HUES6 (cell line): ENCODE measurements at regions not wholly inside any gene's neighbourhood (a gene's known extent, or its start where the extent isn't known, plus 50 kb on each side); places are given as distances from the start of the nearest gene placed in this dataset.
"Not testable (repeated sequence)": the region's sequence is repeated elsewhere in the genome, so short reads cannot be mapped to it uniquely, and the experiment has no call there.

Source experiments
- H3K27ac ChIP-seq: 2 replicates; pipeline ENCODE4 v1.7.0; 2013; ENCODE audit warnings: low read depth, mild to moderate bottlenecking, low read length, inconsistent platforms
- H3K27me3 ChIP-seq: 2 replicates; pipeline ENCODE4 v1.6.1; 2013; ENCODE audit warnings: low read length; ENCODE audit not compliant: control insufficient read depth, insufficient read depth
- H3K36me3 ChIP-seq: 2 replicates; pipeline ENCODE4 v1.6.1; 2013; ENCODE audit warnings: low read length; ENCODE audit not compliant: control insufficient read depth, insufficient read depth
- H3K4me1 ChIP-seq: 2 replicates; pipeline ENCODE4 v1.6.1; 2013; ENCODE audit warnings: low read length; ENCODE audit not compliant: control insufficient read depth, insufficient read depth
- H3K4me3 ChIP-seq: 2 replicates; pipeline ENCODE4 v1.5.1; 2013; ENCODE audit warnings: low read depth, low read length
- H3K9ac ChIP-seq: one replicate; pipeline ENCODE4 v1.6.1; 2013; ENCODE audit warnings: mild to moderate bottlenecking, low read length
- H3K9me3 ChIP-seq: 2 replicates; pipeline ENCODE4 v1.6.1; 2013; ENCODE audit warnings: low read depth, low read length; ENCODE audit not compliant: control insufficient read depth, insufficient read depth

GRCh38 chr7:68073701-68074100 lies 1077.1 kb downstream of the TYW1 start:
- Histone ChIP-seq H3K27ac (no peak overlapping the region), H3K9me3 (peaks cover 8% of the 10 kb centered on the region; the same call in 1 of the 2 replicates), H3K9ac (no peak overlapping the region), H3K36me3 (no peaks in the 10 kb centered on the region), H3K27me3 (no peaks in the 10 kb centered on the region), H3K4me3 (no peak overlapping the region), H3K4me1 (no peaks in the 10 kb centered on the region)

DNA sequence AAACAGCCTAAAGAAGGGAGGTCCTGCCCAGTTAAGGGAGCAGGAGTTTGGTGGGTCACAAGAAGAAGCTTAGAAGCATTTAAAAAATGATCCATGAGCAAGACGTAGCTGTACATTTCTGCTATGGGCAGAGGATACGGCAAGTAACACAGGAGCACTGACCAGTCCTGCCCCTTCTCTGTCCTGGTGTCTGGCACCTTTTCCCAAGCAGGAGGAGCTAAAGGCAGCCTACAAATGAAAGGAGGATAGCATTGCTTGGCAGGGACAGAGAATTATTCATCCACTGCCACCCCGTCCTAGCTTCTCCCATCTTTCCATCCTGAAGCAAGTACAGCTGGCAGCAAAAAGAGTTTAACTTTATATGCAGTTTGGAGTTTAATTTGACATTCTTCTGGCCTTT lies 1077.6 kb downstream of the TYW1 start:
- peaks cover 10% of the 10 kb centered on the region; the same call in 1 of the 2 replicates for H3K9me3 ChIP-seq
- no peak overlapping the region for H3K27ac ChIP-seq
- no peaks in the 10 kb centered on the region for H3K36me3 ChIP-seq
- no peaks in the 10 kb centered on the region for H3K27me3 ChIP-seq
- no peaks in the 10 kb centered on the region for H3K4me1 ChIP-seq
- no peak overlapping the region for H3K4me3 ChIP-seq
- H3K9ac ChIP-seq, result no peak overlapping the region

DNA sequence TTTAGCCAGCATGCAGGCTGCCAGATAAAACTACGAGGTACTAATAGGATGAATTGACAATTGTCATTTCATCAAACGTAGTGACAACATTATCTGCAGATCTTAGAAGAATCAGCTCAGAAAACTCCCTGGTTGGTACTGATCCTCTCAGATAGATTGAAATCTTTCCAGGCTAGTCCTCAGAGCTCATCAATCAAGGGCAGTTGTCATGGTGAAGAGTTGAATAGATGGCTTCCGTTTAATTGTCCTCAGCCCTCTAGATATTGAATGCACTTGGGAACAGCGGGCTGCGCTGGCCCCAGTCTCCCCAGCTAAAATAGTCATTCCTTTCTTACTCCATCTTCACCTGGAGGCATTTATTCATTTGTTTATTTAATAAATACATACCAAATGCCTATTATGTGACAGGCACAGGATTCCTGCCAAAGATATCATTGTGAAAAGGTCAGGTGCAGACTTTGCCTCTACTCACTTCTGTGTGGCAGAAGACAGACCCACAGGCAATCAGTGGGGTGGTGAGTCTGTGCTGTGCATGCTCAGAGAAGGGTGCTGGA lies 1081.6 kb downstream of the TYW1 start:
- no peaks in the 10 kb centered on the region for H3K27me3 ChIP-seq
- H3K4me3 ChIP-seq, result no peak overlapping the region
- H3K9ac ChIP-seq, result no peak overlapping the region
- no peak overlapping the region for H3K27ac ChIP-seq
- H3K9me3 ChIP-seq, result peaks cover 38% of the 10 kb centered on the region
- no peaks in the 10 kb centered on the region for H3K36me3 ChIP-seq
- H3K4me1 ChIP-seq, result no peaks in the 10 kb centered on the region

DNA sequence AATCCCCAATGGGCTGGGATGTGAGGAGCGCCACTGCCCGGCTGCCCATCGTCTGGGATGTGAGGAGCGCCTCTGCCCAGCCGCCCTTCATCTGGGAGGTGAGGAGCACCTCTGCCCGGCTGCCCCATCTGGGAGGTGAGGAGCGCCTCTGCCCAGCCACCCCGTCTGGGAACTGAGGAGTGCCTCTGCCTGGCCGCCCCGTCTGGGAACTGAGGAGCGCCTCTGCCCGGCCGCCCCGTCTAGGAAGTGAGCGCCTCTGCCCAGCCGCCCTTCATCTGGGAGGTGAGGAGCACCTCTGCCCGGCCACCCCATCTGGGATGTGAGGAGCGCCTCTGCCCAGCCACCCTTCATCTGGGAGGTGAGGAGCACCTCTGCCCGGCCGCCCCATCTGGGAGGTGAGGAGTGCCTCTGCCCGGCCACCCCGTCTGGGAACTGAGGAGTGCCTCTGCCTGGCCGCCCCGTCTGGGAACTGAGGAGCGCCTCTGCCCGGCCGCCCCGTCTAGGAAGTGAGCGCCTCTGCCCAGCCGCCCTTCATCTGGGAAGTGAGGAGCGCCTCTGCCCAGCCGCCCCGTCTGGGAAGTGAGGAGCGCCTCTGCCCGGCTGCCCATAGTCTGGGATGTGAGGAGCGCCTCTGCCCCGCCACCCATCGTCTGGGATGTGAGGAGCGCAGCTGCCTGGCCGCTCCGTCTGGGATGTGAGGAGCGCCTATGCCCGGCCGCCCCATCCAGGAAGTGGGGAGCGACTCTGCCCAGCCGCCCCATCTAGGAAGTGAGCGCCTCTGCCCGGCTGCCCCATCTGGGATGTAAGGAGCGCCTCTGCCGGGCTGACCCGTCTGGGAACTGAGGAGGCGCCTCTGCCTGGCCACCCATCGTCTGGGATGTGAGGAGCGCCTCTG lies 1085.7 kb downstream of the TYW1 start:
- H3K27ac ChIP-seq, H3K27me3 ChIP-seq, H3K4me1 ChIP-seq, H3K36me3 ChIP-seq, H3K9ac ChIP-seq, H3K4me3 ChIP-seq: not testable (repeated sequence)
- peaks cover 66% of the 10 kb centered on the region for H3K9me3 ChIP-seq

GRCh38 chr7:68082961-68083657 lies 1086.5 kb downstream of the TYW1 start:
- not testable (repeated sequence) for H3K4me1 ChIP-seq, H3K27ac ChIP-seq, H3K9ac ChIP-seq, H3K27me3 ChIP-seq, H3K36me3 ChIP-seq, H3K4me3 ChIP-seq
- H3K9me3 ChIP-seq, result peaks cover 65% of the 10 kb centered on the region

DNA sequence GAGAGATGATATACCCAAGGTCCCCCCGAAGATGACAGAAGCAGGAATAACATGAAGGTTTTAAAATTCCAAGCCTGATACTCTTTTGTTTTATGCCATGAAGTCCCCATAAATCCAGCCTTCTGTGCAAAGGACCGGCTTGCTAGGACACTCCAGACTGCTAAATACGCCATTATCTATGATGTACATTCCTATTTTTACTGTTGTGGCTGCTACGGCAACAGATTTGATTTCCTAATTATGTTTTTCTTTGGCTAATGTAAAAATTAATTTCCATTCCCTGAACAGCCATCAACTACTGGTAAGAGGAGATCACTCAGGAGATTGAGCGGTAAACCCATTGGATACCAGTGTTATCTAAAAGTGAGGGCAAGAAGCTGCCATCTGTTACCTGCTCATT lies 1090.8 kb downstream of the TYW1 start:
- H3K27ac ChIP-seq, result no peak overlapping the region
- no peaks in the 10 kb centered on the region for H3K36me3 ChIP-seq
- H3K9me3 ChIP-seq, result peaks cover 35% of the 10 kb centered on the region
- no peaks in the 10 kb centered on the region for H3K27me3 ChIP-seq
- no peak overlapping the region for H3K9ac ChIP-seq
- H3K4me3 ChIP-seq, result no peak overlapping the region
- H3K4me1 ChIP-seq, result no peaks in the 10 kb centered on the region

GRCh38 chr7:68088879-68089278 lies 1092.2 kb downstream of the TYW1 start:
- Histone ChIP-seq H3K9ac (no peak overlapping the region), H3K9me3 (peaks cover 25% of the 10 kb centered on the region), H3K36me3 (no peaks in the 10 kb centered on the region), H3K27me3 (no peaks in the 10 kb centered on the region), H3K4me1 (no peaks in the 10 kb centered on the region), H3K27ac (no peak overlapping the region), H3K4me3 (no peak overlapping the region)

GRCh38 chr7:68090256-68090655 lies 1093.6 kb downstream of the TYW1 start:
- H3K9me3 ChIP-seq, result peaks cover 18% of the 10 kb centered on the region
- H3K36me3 ChIP-seq, H3K9ac ChIP-seq, H3K4me1 ChIP-seq, H3K27ac ChIP-seq, H3K4me3 ChIP-seq, H3K27me3 ChIP-seq: not testable (repeated sequence)

DNA sequence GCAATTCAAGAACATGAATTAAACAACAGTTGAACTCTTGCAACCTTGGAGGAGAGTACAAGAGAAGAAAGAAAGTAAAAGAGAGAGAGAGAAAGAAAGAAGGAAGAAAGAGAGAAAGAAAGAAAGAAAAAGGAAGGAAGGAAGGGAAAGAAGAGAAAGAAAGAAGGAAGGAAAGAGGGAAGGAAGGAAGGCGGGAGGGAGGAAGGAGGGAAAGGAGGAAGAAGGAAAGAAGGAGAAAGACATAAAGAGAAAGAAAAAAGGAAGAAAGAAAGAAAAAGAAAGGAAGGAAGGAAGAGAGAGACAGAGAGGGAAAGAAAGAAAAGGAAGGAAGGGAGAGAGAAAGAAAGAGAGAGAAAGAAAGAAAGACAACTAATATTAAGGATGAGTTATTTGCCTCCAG lies 1106.7 kb downstream of the TYW1 start:
- Histone ChIP-seq H3K9me3 (no peaks in the 10 kb centered on the region), H3K4me3 (no peak overlapping the region), H3K9ac (no peak overlapping the region), H3K4me1 (no peaks in the 10 kb centered on the region), H3K27me3 (no peaks in the 10 kb centered on the region), H3K27ac (no peak overlapping the region), H3K36me3 (no peaks in the 10 kb centered on the region)

- no peaks in the 10 kb centered on the region for H3K36me3 ChIP-seq
- H3K4me1 ChIP-seq, result no peaks in the 10 kb centered on the region
- H3K27me3 ChIP-seq, result no peaks in the 10 kb centered on the region
- H3K4me3 ChIP-seq, result no peak overlapping the region
- no peak overlapping the region for H3K9ac ChIP-seq
- H3K27ac ChIP-seq, result no peak overlapping the region
- H3K9me3 ChIP-seq, result no peaks in the 10 kb centered on the region
Measured at GRCh38 chr7:68107261-68107660, 1110.6 kb downstream of the TYW1 start.

GRCh38 chr7:68107968-68108367 lies 1111.3 kb downstream of the TYW1 start:
- H3K9ac ChIP-seq, result no peak overlapping the region
- no peaks in the 10 kb centered on the region for H3K9me3 ChIP-seq
- no peak overlapping the region for H3K27ac ChIP-seq
- H3K27me3 ChIP-seq, result no peaks in the 10 kb centered on the region
- no peaks in the 10 kb centered on the region for H3K36me3 ChIP-seq
- H3K4me1 ChIP-seq, result no peaks in the 10 kb centered on the region
- no peak overlapping the region for H3K4me3 ChIP-seq
